ENCODE measurements at regions not wholly inside any gene's neighbourhood (a gene's known extent, or its start where the extent isn't known, plus 50 kb on each side); places are given as distances from the start of the nearest gene placed in this dataset.

GRCh38 chr20:51333971-51334370 lies 208.5 kb downstream of the NFATC2 start:
- H3K27ac ChIP-seq (ENCODE audit: low read length in 2 of 2): no peak overlapping the region
- ATAC-seq (ENCODE audit: low read depth): no peak
- TF ChIP-seq EZH2 (IDR thresholded peaks at IDR 0.05; ENCODE audit: borderline replicate concordance, insufficient read depth, low read depth, low read length, poor library complexity, severe bottlenecking) (no peak), CTCF (IDR thresholded peaks at IDR 0.05) (no peak)
- peaks cover 5% of the 10 kb centered on the region for H3K9me3 Mint-ChIP-seq (ENCODE audit: insufficient read depth)
- no peaks in the 10 kb centered on the region for H4K20me1 ChIP-seq (ENCODE audit: control insufficient read depth, insufficient read depth, low read length, poor library complexity, severe bottlenecking)
- H3K27me3 Mint-ChIP-seq: peaks cover 10% of the 10 kb centered on the region
- intact Hi-C loops (cut with micrococcal nuclease): no loop called here
- no peak overlapping the region for H3K9ac ChIP-seq (ENCODE audit: low read length)
- no peaks in the 10 kb centered on the region for H3K36me3 ChIP-seq (replicated peaks in 1 of 2; ENCODE audit: control extremely low read depth in 1 of 2, control insufficient read depth in 1 of 2, extremely low read depth in 1 of 2, insufficient read depth in 2 of 2, low read length in 1 of 2)
- no peak overlapping the region for H3K4me2 ChIP-seq (replicated peaks; ENCODE audit: low read depth, low read length, poor library complexity, severe bottlenecking)
- no peak overlapping the region for H2AFZ ChIP-seq (ENCODE audit: insufficient read depth, low read depth, low read length, poor library complexity, severe bottlenecking)
- no peak for DNase-seq
- H3K79me2 ChIP-seq (ENCODE audit: control insufficient read depth, insufficient read depth, low read length): no peaks in the 10 kb centered on the region
- no peak overlapping the region for H3K4me3 ChIP-seq (ENCODE audit: control extremely low read depth in 1 of 5, extremely low read depth in 1 of 5, insufficient read depth in 1 of 5, low read depth in 2 of 5, low read length in 4 of 5)
- H3K4me1 ChIP-seq (ENCODE audit: control insufficient read depth in 2 of 2, insufficient read depth in 2 of 2, low read length in 2 of 2): no peaks in the 10 kb centered on the region
- 95% methylated on average over 14 of the region's 14 CpGs for WGBS (ENCODE audit: insufficient coverage)
- H3K9me3 ChIP-seq (ENCODE audit: control extremely low read depth in 1 of 3, control insufficient read depth in 2 of 3, insufficient read depth in 1 of 3, low read length in 2 of 3): peaks cover 0 to 3% (median 0%) of the 10 kb centered on the region in 3 donors
- H3K27ac Mint-ChIP-seq: no peak overlapping the region
- peaks cover 3% of the 10 kb centered on the region for H3K4me1 Mint-ChIP-seq
- POLR2A ChIA-PET: no interaction called here
- CTCF ChIA-PET: interaction anchor here (1.1 kb wide), 1 partner anchor 27 kb away, joined by 5 read pairs; no protein-coding TSS in a partner anchor
- no peak overlapping the region for H3K4me3 Mint-ChIP-seq
- H3K27me3 ChIP-seq (replicated peaks in 1 of 4; ENCODE audit: control extremely low read depth in 1 of 4, control insufficient read depth in 3 of 4, insufficient read depth in 4 of 4, low read length in 3 of 4): peaks cover 0 to 4% (median 0%) of the 10 kb centered on the region in 4 experiments

GRCh38 chr20:51333446-51333845 lies 209.1 kb downstream of the NFATC2 start:
- Histone ChIP-seq H3K4me2 (replicated peaks; ENCODE audit: low read depth, low read length, poor library complexity, severe bottlenecking) (no peak overlapping the region), H3K9ac (ENCODE audit: low read length) (no peak overlapping the region), H2AFZ (ENCODE audit: insufficient read depth, low read depth, low read length, poor library complexity, severe bottlenecking) (no peak overlapping the region), H3K4me3 (ENCODE audit: control extremely low read depth in 1 of 5, extremely low read depth in 1 of 5, insufficient read depth in 1 of 5, low read depth in 2 of 5, low read length in 4 of 5) (no peak overlapping the region), H3K4me1 (ENCODE audit: control insufficient read depth in 2 of 2, insufficient read depth in 2 of 2, low read length in 2 of 2) (no peaks in the 10 kb centered on the region), H3K9me3 (ENCODE audit: control extremely low read depth in 1 of 3, control insufficient read depth in 2 of 3, insufficient read depth in 1 of 3, low read length in 2 of 3) (peaks cover 0 to 3% (median 0%) of the 10 kb centered on the region in 3 donors), H3K27me3 (replicated peaks in 1 of 4; ENCODE audit: control extremely low read depth in 1 of 4, control insufficient read depth in 3 of 4, insufficient read depth in 4 of 4, low read length in 3 of 4) (peaks cover 0 to 4% (median 0%) of the 10 kb centered on the region in 4 experiments), H4K20me1 (ENCODE audit: control insufficient read depth, insufficient read depth, low read length, poor library complexity, severe bottlenecking) (no peaks in the 10 kb centered on the region), H3K36me3 (replicated peaks in 1 of 2; ENCODE audit: control extremely low read depth in 1 of 2, control insufficient read depth in 1 of 2, extremely low read depth in 1 of 2, insufficient read depth in 2 of 2, low read length in 1 of 2) (no peaks in the 10 kb centered on the region), H3K27ac (ENCODE audit: low read length in 2 of 2) (no peak overlapping the region), H3K79me2 (ENCODE audit: control insufficient read depth, insufficient read depth, low read length) (no peaks in the 10 kb centered on the region)
- Mint-ChIP-seq H3K27ac (no peak overlapping the region), H3K4me3 (no peak overlapping the region), H3K27me3 (peaks cover 10% of the 10 kb centered on the region), H3K9me3 (ENCODE audit: insufficient read depth) (peaks cover 5% of the 10 kb centered on the region), H3K4me1 (peaks cover 3% of the 10 kb centered on the region)
- no peak for ATAC-seq (ENCODE audit: low read depth)
- ChIA-PET POLR2A (no interaction called here), CTCF (interaction anchor here (1.1 kb wide), 1 partner anchor 26 kb away, joined by 5 read pairs; no protein-coding TSS in a partner anchor)
- intact Hi-C loops (cut with micrococcal nuclease): no loop called here
- TF ChIP-seq CTCF (IDR thresholded peaks at IDR 0.05) (no peak), EZH2 (IDR thresholded peaks at IDR 0.05; ENCODE audit: borderline replicate concordance, insufficient read depth, low read depth, low read length, poor library complexity, severe bottlenecking) (no peak)
- DNase-seq: no peak
- 90% methylated on average over 3 of the region's 3 CpGs for WGBS (ENCODE audit: insufficient coverage)
